Gastroesophageal sphincter (tissue), 3 donors: ENCODE measurements at regions not wholly inside any gene's neighbourhood (a gene's known extent, or its start where the extent isn't known, plus 50 kb on each side); places are given as distances from the start of the nearest gene placed in this dataset.

Experiments used
- CTCF ChIP-seq, 4 experiments: fragments of 200-600 bp in 2 of 4; fragments of 450-650 bp in 2 of 4; sonication (generic) in 1 of 4; IDR thresholded peaks; one replicate each; pipeline ENCODE4 v1.5.1; 2017 to 2019; ENCODE audit warnings: antibody characterized with exemption in 4 of 4, mild to moderate bottlenecking in 2 of 4, moderate library complexity in 2 of 4
- POLR2AphosphoS5 ChIP-seq: sonication (generic); formaldehyde crosslinking; IDR thresholded peaks from one replicate; pipeline ENCODE4 v1.6.1; 2017; ENCODE audit warnings: antibody characterized with exemption

- TF ChIP-seq POLR2AphosphoS5 (no peak), CTCF (IDR thresholded peaks at IDR 0.05) (no peak)
These were observed 2043.8 kb downstream of the ARAP2 start for GRCh38 chr4:34200535-34200934.
